Prostate gland (tissue), 2 donors: ENCODE measurements at regions not wholly inside any gene's neighbourhood (a gene's known extent, or its start where the extent isn't known, plus 50 kb on each side); places are given as distances from the start of the nearest gene placed in this dataset.

Experiments used
- DNase-seq: peaks from one replicate; pipeline ENCODE4 v3.0.0-alpha.2; 2019; ENCODE audit warnings: low spot score
- H3K27ac ChIP-seq, 2 donors: fragments of 200-600 bp; sonication (generic); 2 replicates each; pipeline ENCODE4 v1.5.1; 2017 to 2019
- H3K27me3 ChIP-seq: fragments of 200-600 bp; sonication (generic); replicated peaks from 2 replicates; pipeline ENCODE4 v1.5.1; 2019; ENCODE audit not compliant: insufficient read depth
- H3K36me3 ChIP-seq, 2 donors: fragments of 200-600 bp; sonication (generic); 1 replicate in 1 of 2; 2 replicates in 1 of 2; pipeline versions ENCODE4 v1.5.1 to v1.8.1; 2017 to 2019
- H3K4me1 ChIP-seq: fragments of 200-600 bp; sonication (generic); replicated peaks from 2 replicates; pipeline ENCODE4 v1.5.1; 2019
- H3K4me3 ChIP-seq, 2 donors: fragments of 200-600 bp; sonication (generic); 2 replicates each; pipeline ENCODE4 v1.5.1; 2017 to 2019
- H3K9me3 ChIP-seq: fragments of 200-600 bp; sonication (generic); 2 replicates; pipeline ENCODE4 v1.5.1; 2017
- POLR2A ChIP-seq: fragments of 450-650 bp; IDR thresholded peaks from one replicate; pipeline ENCODE4 v1.6.1; 2016; ENCODE audit warnings: antibody characterized with exemption, mild to moderate bottlenecking
- POLR2AphosphoS5 ChIP-seq: sonication (generic); formaldehyde crosslinking; IDR thresholded peaks from one replicate; pipeline ENCODE4 v1.6.1; 2017; ENCODE audit warnings: antibody characterized with exemption
- WGBS: methylation state at CpG from one replicate; pipeline ENCODE4 v1.1.5; 2018; 5-methylcytosine and 5-hydroxymethylcytosine counted together
- intact Hi-C: fragments of 100-400 bp; cut with DNase I; formaldehyde crosslinking; loops from one replicate; pipeline ENCODE4 v1.14.2; 2022
- TF ChIP-seq, protein P1 (sequence below), 4 experiments: fragments of 200-600 bp in 2 of 4; fragments of 450-650 bp in 2 of 4; sonication (generic) in 2 of 4; IDR thresholded peaks; 1 replicate in 3 of 4; 2 replicates in 1 of 4; pipeline ENCODE4 v1.5.1; 2016 to 2019; ENCODE audit warnings: antibody characterized with exemption in 4 of 4, mild to moderate bottlenecking in 2 of 4, moderate library complexity in 2 of 4

- Histone ChIP-seq H3K27ac (no peak overlapping the region), H3K9me3 (no peaks in the 10 kb centered on the region), H3K36me3 (no peaks in the 10 kb centered on the region), H3K27me3 (no peaks in the 10 kb centered on the region), H3K4me3 (no peak overlapping the region), H3K4me1 (no peaks in the 10 kb centered on the region)
- DNase-seq, result no peak
- TF ChIP-seq POLR2AphosphoS5, result no peak
- no peak for TF ChIP-seq POLR2A
- TF ChIP-seq, protein P1, sequence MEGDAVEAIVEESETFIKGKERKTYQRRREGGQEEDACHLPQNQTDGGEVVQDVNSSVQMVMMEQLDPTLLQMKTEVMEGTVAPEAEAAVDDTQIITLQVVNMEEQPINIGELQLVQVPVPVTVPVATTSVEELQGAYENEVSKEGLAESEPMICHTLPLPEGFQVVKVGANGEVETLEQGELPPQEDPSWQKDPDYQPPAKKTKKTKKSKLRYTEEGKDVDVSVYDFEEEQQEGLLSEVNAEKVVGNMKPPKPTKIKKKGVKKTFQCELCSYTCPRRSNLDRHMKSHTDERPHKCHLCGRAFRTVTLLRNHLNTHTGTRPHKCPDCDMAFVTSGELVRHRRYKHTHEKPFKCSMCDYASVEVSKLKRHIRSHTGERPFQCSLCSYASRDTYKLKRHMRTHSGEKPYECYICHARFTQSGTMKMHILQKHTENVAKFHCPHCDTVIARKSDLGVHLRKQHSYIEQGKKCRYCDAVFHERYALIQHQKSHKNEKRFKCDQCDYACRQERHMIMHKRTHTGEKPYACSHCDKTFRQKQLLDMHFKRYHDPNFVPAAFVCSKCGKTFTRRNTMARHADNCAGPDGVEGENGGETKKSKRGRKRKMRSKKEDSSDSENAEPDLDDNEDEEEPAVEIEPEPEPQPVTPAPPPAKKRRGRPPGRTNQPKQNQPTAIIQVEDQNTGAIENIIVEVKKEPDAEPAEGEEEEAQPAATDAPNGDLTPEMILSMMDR (IDR thresholded peaks at IDR 0.05), result no peak
- WGBS, result 78% methylated on average over 4 of the region's 4 CpGs
- intact Hi-C loops, result no loop called here
These were observed 178.0 kb downstream of the TLR4 start for GRCh38 chr9:117882171-117882570.

DNA sequence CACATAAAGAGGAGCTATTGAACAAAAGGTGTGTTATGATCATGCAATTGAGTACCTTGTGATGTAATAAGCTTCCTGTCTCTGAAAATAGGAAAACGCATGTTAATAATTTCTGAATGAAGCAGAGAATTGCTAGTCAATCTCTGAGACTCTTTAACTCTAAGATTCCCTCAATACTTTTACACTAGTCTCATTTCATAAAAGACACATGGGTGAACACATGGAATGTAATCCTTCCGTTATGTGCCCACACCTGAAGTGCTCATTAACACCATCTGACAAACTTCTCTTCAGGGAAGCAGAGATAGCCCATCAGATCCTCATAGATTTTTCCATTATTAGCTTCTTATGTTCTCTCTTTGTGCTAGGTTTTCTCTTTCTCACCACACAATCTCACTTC is 182.4 kb downstream of the TLR4 start:
- intact Hi-C loops, result no loop called here
- H3K4me1 ChIP-seq, result no peaks in the 10 kb centered on the region
- TF ChIP-seq, protein P1 (IDR thresholded peaks at IDR 0.05), result no peak
- no peak for TF ChIP-seq POLR2A
- H3K4me3 ChIP-seq, result no peak overlapping the region
- H3K27ac ChIP-seq, result no peak overlapping the region
- H3K9me3 ChIP-seq, result no peaks in the 10 kb centered on the region
- 82% methylated on average over 2 of the region's 2 CpGs for WGBS
- no peaks in the 10 kb centered on the region for H3K36me3 ChIP-seq
- DNase-seq, result no peak
- H3K27me3 ChIP-seq, result no peaks in the 10 kb centered on the region

DNA sequence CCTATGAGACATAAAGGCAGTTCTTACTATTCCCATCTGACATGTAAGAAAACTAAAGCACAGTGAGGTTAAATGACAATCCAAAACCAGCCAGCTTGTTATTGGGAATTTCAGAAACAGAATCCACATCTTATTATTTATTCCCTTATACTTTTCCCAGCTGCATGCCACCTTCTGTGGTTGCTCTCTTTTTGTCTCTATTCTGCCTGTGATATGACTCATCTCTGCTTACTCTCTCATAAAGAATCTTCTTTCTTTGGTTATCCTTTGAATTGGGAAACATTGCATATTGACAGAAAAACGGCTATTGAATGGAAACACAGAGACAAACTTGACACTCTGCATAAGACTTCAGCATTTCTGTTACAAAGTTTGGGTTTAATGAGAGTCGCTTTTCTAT is 183.2 kb downstream of the TLR4 start:
- 76% methylated on average over 2 of the region's 2 CpGs for WGBS
- Histone ChIP-seq H3K27ac (no peak overlapping the region), H3K27me3 (no peaks in the 10 kb centered on the region), H3K4me1 (no peaks in the 10 kb centered on the region), H3K4me3 (no peak overlapping the region), H3K9me3 (no peaks in the 10 kb centered on the region), H3K36me3 (no peaks in the 10 kb centered on the region)
- no peak for TF ChIP-seq POLR2A
- TF ChIP-seq POLR2AphosphoS5, result no peak
- TF ChIP-seq, protein P1 (IDR thresholded peaks at IDR 0.05), result no peak
- intact Hi-C loops, result no loop called here
- DNase-seq, result no peak

GRCh38 chr9:117887941-117888340 is 183.7 kb downstream of the TLR4 start:
- 85% methylated on average over 3 of the region's 3 CpGs for WGBS
- H3K9me3 ChIP-seq, result no peaks in the 10 kb centered on the region
- intact Hi-C loops, result no loop called here
- no peak overlapping the region for H3K27ac ChIP-seq
- H3K4me3 ChIP-seq, result no peak overlapping the region
- no peaks in the 10 kb centered on the region for H3K27me3 ChIP-seq
- no peak for DNase-seq
- no peaks in the 10 kb centered on the region for H3K36me3 ChIP-seq
- no peaks in the 10 kb centered on the region for H3K4me1 ChIP-seq
- TF ChIP-seq, protein P1 (IDR thresholded peaks at IDR 0.05), result no peak
- no peak for TF ChIP-seq POLR2A

DNA sequence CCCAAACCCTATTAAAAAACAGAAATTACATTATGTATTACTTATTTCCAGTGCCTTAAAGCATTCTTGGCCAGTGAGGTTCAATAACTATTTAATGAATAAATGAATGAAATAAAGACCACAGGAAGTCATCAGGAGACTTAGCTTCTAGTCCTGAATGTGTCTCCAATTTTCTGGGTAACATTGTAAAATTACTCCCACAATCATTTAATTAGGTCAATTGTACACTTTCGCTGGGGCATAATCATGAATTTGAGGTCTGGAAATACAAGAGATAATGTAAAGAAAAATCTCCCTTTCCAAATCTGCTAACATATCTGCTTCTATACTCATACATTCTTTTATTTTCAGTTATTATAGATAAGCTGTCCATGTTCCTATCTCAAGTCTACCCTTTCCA is 199.2 kb downstream of the TLR4 start:
- no peak for DNase-seq

More for the DNA sequence above, 199.2 kb downstream of the TLR4 start:
- intact Hi-C loops, result no loop called here
- no peak overlapping the region for H3K4me3 ChIP-seq
- H3K36me3 ChIP-seq, result no peaks in the 10 kb centered on the region
- no peaks in the 10 kb centered on the region for H3K9me3 ChIP-seq
- TF ChIP-seq, protein P1 (IDR thresholded peaks at IDR 0.05), result no peak
- TF ChIP-seq POLR2A (no peak), POLR2AphosphoS5 (no peak)
- H3K27ac ChIP-seq, result no peak overlapping the region
- 100% methylated on average over 1 of the region's 1 CpG for WGBS
- H3K4me1 ChIP-seq, result no peaks in the 10 kb centered on the region
- peaks cover 2% of the 10 kb centered on the region for H3K27me3 ChIP-seq
